NB4 (cell line): ENCODE measurements at regions not wholly inside any gene's neighbourhood (a gene's known extent, or its start where the extent isn't known, plus 50 kb on each side); places are given as distances from the start of the nearest gene placed in this dataset.

Experiments
- CTCF ChIP-seq: IDR thresholded peaks from one replicate; pipeline ENCODE4 v1.5.1; 2012; ENCODE audit warnings: low read depth, low read length
- MAX ChIP-seq: IDR thresholded peaks from 2 replicates; pipeline ENCODE4 v1.6.1; 2011; ENCODE audit warnings: low read depth, low read length
- MYC ChIP-seq: IDR thresholded peaks from 2 replicates; pipeline ENCODE4 v1.6.1; 2011; ENCODE audit warnings: low read depth, low read length
- POLR2A ChIP-seq: IDR thresholded peaks from 2 replicates; pipeline ENCODE4 v1.6.1; 2011; ENCODE audit warnings: mild to moderate bottlenecking; ENCODE audit not compliant: insufficient read length; ENCODE audit errors: extremely low read depth

GRCh38 chr7:84583331-84583730 is 388.7 kb upstream of the SEMA3A start:
- TF ChIP-seq CTCF, result no peak
- TF ChIP-seq MAX, result no peak
- no peak for TF ChIP-seq POLR2A
- no peak for TF ChIP-seq MYC
